HL-60 (cell line): ENCODE measurements at regions not wholly inside any gene's neighbourhood (a gene's known extent, or its start where the extent isn't known, plus 50 kb on each side); places are given as distances from the start of the nearest gene placed in this dataset.

Experiments
- GABPA ChIP-seq: IDR thresholded peaks from 2 replicates; pipeline ENCODE4 v1.6.1; 2012; ENCODE audit warnings: low read depth
- POLR2AphosphoS5 ChIP-seq: IDR thresholded peaks from 2 replicates; pipeline ENCODE4 v1.6.1; 2012; ENCODE audit warnings: low read depth
- TF ChIP-seq, protein P1 (sequence below): IDR thresholded peaks from one replicate; pipeline ENCODE4 v1.5.1; 2011; ENCODE audit warnings: low read length, control low read depth, inconsistent platforms; ENCODE audit not compliant: insufficient read depth

DNA sequence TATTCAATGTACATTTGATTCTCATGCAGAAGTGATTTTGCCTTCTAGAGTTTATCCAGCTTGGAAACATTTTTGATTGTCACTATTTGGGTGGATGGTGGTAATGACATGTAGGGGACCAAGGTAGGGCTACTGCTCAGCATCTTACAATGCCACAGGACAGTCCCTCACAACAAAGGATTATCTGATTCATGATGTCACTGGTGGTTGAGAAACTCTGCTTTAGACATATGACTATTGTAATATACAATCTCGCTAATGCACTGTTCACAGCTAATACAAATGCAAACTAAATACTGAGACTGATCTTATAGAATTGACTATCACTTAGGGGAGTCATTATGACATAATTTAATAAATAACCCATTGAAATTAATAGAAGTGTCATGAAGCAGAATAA, 60.4 kb upstream of the BTG1 start:
- TF ChIP-seq, protein P1, sequence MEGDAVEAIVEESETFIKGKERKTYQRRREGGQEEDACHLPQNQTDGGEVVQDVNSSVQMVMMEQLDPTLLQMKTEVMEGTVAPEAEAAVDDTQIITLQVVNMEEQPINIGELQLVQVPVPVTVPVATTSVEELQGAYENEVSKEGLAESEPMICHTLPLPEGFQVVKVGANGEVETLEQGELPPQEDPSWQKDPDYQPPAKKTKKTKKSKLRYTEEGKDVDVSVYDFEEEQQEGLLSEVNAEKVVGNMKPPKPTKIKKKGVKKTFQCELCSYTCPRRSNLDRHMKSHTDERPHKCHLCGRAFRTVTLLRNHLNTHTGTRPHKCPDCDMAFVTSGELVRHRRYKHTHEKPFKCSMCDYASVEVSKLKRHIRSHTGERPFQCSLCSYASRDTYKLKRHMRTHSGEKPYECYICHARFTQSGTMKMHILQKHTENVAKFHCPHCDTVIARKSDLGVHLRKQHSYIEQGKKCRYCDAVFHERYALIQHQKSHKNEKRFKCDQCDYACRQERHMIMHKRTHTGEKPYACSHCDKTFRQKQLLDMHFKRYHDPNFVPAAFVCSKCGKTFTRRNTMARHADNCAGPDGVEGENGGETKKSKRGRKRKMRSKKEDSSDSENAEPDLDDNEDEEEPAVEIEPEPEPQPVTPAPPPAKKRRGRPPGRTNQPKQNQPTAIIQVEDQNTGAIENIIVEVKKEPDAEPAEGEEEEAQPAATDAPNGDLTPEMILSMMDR, result no peak
- TF ChIP-seq GABPA, result no peak
- TF ChIP-seq POLR2AphosphoS5, result no peak
